Heart left ventricle (tissue), 16 donors: ENCODE measurements at regions not wholly inside any gene's neighbourhood (a gene's known extent, or its start where the extent isn't known, plus 50 kb on each side); places are given as distances from the start of the nearest gene placed in this dataset.

Experiments used
- ATAC-seq, 4 donors: fragments of 200-7000 bp; cut with Tn5 transposase; one replicate each; pipeline ENCODE4 v1.9.1; 2020 to 2022; ENCODE audit warnings: moderate library complexity in 4 of 4, mild to moderate bottlenecking in 3 of 4, moderate number of reproducible peaks in 1 of 4
- DNase-seq, 5 donors: peaks; one replicate each; pipeline ENCODE4 v3.0.0-alpha.2; 2020
- H3K27ac ChIP-seq, 12 donors: fragments of 200-600 bp; sonication (generic) in 4 of 12; one replicate each; pipeline versions ENCODE4 v1.5.0 to v1.8.0; 2016 to 2022; ENCODE audit warnings: mild to moderate bottlenecking in 2 of 12
- H3K27me3 ChIP-seq, 9 donors: fragments of 200-600 bp; sonication (generic) in 2 of 9; one replicate each; pipeline versions ENCODE4 v1.5.1 to v1.8.0; 2016 to 2022; ENCODE audit warnings: mild to moderate bottlenecking in 3 of 9
- H3K36me3 ChIP-seq, 9 donors: fragments of 200-600 bp; sonication (generic) in 2 of 9; one replicate each; pipeline versions ENCODE4 v1.5.0 to v1.8.0; 2018 to 2022; ENCODE audit warnings: mild to moderate bottlenecking in 2 of 9
- H3K4me1 ChIP-seq, 12 donors: fragments of 200-600 bp; sonication (generic) in 4 of 12; one replicate each; pipeline versions ENCODE4 v1.5.0 to v1.8.0; 2016 to 2022; ENCODE audit warnings: mild to moderate bottlenecking in 3 of 12
- H3K4me3 ChIP-seq, 12 donors: fragments of 200-600 bp; sonication (generic) in 4 of 12; one replicate each; pipeline versions ENCODE4 v1.5.0 to v1.8.0; 2017 to 2022; ENCODE audit warnings: mild to moderate bottlenecking in 9 of 12, moderate library complexity in 4 of 12
- H3K9me3 ChIP-seq, 12 donors: fragments of 200-600 bp; sonication (generic) in 4 of 12; one replicate each; pipeline versions ENCODE4 v1.5.0 to v1.8.0; 2016 to 2022; ENCODE audit warnings: mild to moderate bottlenecking in 1 of 12
- POLR2A ChIP-seq, 2 donors: fragments of 450-650 bp; IDR thresholded peaks; one replicate each; pipeline ENCODE4 v1.6.1; 2017; ENCODE audit warnings: antibody characterized with exemption in 2 of 2, mild to moderate bottlenecking in 2 of 2, moderate library complexity in 2 of 2
- whole genome bisulfite sequencing, 4 donors: extraction: QIAGEN DNeasy Blood & Tissue Kit in 2 of 4; methylation state at CpG; one replicate each; pipeline versions ENCODE4 v1.1.5 to v1.1.7; 2013 to 2018; 5-methylcytosine and 5-hydroxymethylcytosine counted together
- intact Hi-C, 10 donors: fragments of 100-400 bp; cut with DNase I; formaldehyde crosslinking; loops; one replicate each; pipeline versions ENCODE4 v1.11.1 to v1.14.2; 2022
- TF ChIP-seq, protein P1 (sequence below), 12 donors: fragments of 200-600 bp; sonication (generic) in 4 of 12; IDR thresholded peaks; one replicate each; pipeline versions ENCODE4 v1.5.0 to v1.8.0; 2018 to 2022; ENCODE audit warnings: antibody characterized with exemption in 12 of 12, mild to moderate bottlenecking in 5 of 12
- donor health status: ischemic (EF 13 %, LVEDD 7.1; RV severe dilation, severe dysfunction).
- donor health status: healthy with polysubstance abuse.
- donor health status: DM: no; HTN: yes; CAD: no.
- donor health status: DM: no; HTN: no; CAD: no.
- donor health status: ischemic (EF 25% LVEDD 6.9; RV normal size, moderate dysfunction).
- donor health status: ischemic (EF 25% LVEDD 5.7; RV mildly dilated, moderate dysfunction).
- donor health status: healthy.
- donor health status: DM: yes; HTN: yes; CAD: no.
- donor health status: ischemic (EF 35%, LVEDD 5.7; RV mildly dilated, moderate dysfunction).
- donor health status: nonischemic (EF 11% LVEDD 7.7; RV severe dilation, severe dysfunction).
- donor health status: DM: yes; HTN: yes; CAD: no.
- donor health status: PGD.
- donor health status: ischemic (EF 29% LVEDD 5.4; RV normal size, mild dysfunction).
- donor health status: nonischemic (EF 23%, LVEDD 6.1; RV moderate dilation, normal function).

- ATAC-seq = no peak
- no peaks in the 10 kb centered on the region for H3K36me3 ChIP-seq
Observed at GRCh38 chr12:68559246-68559645, 51.5 kb upstream of the RAP1B start.

DNA sequence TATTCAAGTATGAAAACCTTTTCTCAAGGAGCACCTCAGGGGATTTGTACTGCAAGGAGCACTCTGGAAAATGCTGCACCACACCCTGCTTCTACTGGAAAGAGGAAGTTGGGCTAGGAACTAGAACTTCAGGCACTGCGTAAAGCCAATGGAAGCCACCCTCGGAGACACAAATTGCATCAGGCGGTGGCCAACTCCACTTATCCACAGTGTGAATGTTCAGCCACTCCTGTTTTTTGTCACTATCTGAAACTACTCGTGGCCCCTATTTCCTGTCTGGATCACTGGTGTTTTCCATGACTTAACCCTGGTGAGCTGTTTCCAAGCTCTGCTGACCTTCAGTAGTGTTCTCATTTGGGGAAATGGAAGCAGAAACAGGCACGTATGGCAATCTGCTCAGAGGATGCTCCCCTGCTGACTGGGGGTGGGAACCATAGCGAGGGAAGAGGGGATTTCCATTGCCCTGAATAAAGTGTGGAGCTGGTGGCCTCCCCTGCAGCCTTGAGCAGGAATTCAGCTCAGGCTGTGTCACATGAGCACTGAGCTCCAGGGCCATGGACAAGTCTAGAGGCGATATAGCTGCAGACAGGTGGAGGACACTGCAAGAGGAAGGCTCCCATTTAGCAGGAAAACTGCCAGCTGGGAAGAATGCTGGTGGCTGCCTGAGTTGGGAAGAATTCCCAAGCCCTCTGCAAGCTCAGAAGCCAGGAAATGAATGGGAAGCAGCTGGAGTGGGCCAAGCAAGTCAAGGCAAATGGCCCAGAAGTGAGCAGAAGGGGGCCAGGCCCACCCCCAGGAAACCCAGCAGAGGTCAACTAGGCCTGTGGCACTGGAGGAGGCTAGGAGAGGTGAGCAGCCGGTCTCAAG lies 50.5 kb upstream of the RAP1B start:
- peak in 4 of 5 donors; percentile 35 to 58 (median 41) for DNase-seq

More at GRCh38 chr12:68559246-68559645, 51.5 kb upstream of the RAP1B start:
- intact Hi-C loops = loop anchor here in 1 of 10 donors (10.0 kb wide), 1 partner anchor 46 kb away; no protein-coding TSS in a partner anchor
- no peak for TF ChIP-seq POLR2A (IDR thresholded peaks at IDR 0.05)
- TF ChIP-seq, protein P1, sequence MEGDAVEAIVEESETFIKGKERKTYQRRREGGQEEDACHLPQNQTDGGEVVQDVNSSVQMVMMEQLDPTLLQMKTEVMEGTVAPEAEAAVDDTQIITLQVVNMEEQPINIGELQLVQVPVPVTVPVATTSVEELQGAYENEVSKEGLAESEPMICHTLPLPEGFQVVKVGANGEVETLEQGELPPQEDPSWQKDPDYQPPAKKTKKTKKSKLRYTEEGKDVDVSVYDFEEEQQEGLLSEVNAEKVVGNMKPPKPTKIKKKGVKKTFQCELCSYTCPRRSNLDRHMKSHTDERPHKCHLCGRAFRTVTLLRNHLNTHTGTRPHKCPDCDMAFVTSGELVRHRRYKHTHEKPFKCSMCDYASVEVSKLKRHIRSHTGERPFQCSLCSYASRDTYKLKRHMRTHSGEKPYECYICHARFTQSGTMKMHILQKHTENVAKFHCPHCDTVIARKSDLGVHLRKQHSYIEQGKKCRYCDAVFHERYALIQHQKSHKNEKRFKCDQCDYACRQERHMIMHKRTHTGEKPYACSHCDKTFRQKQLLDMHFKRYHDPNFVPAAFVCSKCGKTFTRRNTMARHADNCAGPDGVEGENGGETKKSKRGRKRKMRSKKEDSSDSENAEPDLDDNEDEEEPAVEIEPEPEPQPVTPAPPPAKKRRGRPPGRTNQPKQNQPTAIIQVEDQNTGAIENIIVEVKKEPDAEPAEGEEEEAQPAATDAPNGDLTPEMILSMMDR (IDR thresholded peaks at IDR 0.05) = no peak
- Histone ChIP-seq H3K4me3 (no peak overlapping the region), H3K27me3 (no peaks in the 10 kb centered on the region), H3K9me3 (peaks cover 0 to 2% (median 0%) of the 10 kb centered on the region in 12 donors), H3K4me1 (peaks cover 0 to 17% (median 11%) of the 10 kb centered on the region in 12 donors), H3K27ac (peak overlapping the region in 3 of 12 donors; percentile 14 to 56 (median 18))
- DNase-seq = no peak
- 97 to 98% (median 98%) methylated on average over 1 of the region's 1 CpG for WGBS, 4 donors

DNA sequence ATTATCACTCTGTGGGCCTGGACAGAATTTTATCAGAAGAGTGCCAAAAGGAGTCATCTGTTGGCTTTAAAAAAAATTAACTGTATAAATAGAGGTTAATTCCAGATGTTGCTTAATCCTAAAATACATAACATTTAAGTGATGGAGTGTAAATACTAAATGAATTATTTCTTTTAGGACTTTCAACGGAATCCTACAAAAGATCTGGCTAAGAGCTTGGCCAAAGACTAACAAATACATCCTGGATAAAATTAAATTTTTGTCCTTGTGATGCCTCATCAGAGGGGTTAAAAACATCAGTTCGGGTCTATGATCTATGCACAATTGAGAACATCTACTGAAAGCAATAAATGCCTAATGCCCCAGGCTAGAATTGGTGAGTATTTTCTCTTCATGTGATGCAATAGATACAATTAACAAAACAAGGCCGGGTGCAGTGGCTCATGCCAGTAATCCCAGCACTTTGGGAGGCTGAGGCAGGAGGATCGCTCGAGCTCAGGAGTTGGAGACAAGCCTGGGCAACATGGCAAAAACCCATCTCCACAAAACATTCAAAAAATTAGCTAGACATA lies 49.8 kb upstream of the RAP1B start:
- ATAC-seq = no peak
- TF ChIP-seq, protein P1 (IDR thresholded peaks at IDR 0.05) = no peak
- TF ChIP-seq POLR2A (IDR thresholded peaks at IDR 0.05) = no peak
- H3K27ac ChIP-seq = peak overlapping the region in 10 of 12 donors; percentile 17 to 71 (median 55)

More for the DNA sequence above, 50.5 kb upstream of the RAP1B start:
- no peaks in the 10 kb centered on the region for H3K27me3 ChIP-seq
- ATAC-seq = peak; percentile 72 to 97 (median 85)
- WGBS, 4 donors = 34 to 60% (median 40%) methylated on average over 8 of the region's 8 CpGs
- peaks cover 0 to 21% (median 11%) of the 10 kb centered on the region in 12 donors for H3K4me1 ChIP-seq
- no peak for TF ChIP-seq POLR2A (IDR thresholded peaks at IDR 0.05)
- TF ChIP-seq, protein P1 (IDR thresholded peaks at IDR 0.05) = no peak
- H3K27ac ChIP-seq = peak overlapping the region; percentile 17 to 71 (median 52)
- no peak overlapping the region for H3K4me3 ChIP-seq
- no peaks in the 10 kb centered on the region for H3K36me3 ChIP-seq
- no peaks in the 10 kb centered on the region for H3K9me3 ChIP-seq
- intact Hi-C loops = loop anchor here in 1 of 10 donors (10.0 kb wide), 1 partner anchor 45 kb away; no protein-coding TSS in a partner anchor

More for the DNA sequence above, 49.8 kb upstream of the RAP1B start:
- H3K36me3 ChIP-seq = no peaks in the 10 kb centered on the region
- no peaks in the 10 kb centered on the region for H3K9me3 ChIP-seq
- intact Hi-C loops = no loop called here
- no peaks in the 10 kb centered on the region for H3K27me3 ChIP-seq
- WGBS, 4 donors = 85 to 92% (median 89%) methylated on average over 5 of the region's 5 CpGs
- H3K4me3 ChIP-seq = no peak overlapping the region
- peaks cover 0 to 26% (median 11%) of the 10 kb centered on the region in 12 donors for H3K4me1 ChIP-seq
- DNase-seq = no peak
